Ascending aorta (tissue), 2 donors: ENCODE measurements at regions not wholly inside any gene's neighbourhood (a gene's known extent, or its start where the extent isn't known, plus 50 kb on each side); places are given as distances from the start of the nearest gene placed in this dataset.

Source experiments
- DNase-seq, 2 donors: peaks; one replicate each; pipeline ENCODE4 v3.0.0-alpha.2; 2019; ENCODE audit warnings: low spot score in 2 of 2
- H3K27ac ChIP-seq, 2 donors: fragments of 200-600 bp; sonication (generic); one replicate each; pipeline ENCODE4 v1.5.1; 2016 to 2017; ENCODE audit warnings: mild to moderate bottlenecking in 1 of 2
- H3K27me3 ChIP-seq: fragments of 200-600 bp; sonication (generic); one replicate; pipeline ENCODE4 v1.5.1; 2017
- H3K36me3 ChIP-seq, 2 donors: fragments of 200-600 bp; sonication (generic); one replicate each; pipeline ENCODE4 v1.5.1; 2016
- H3K4me1 ChIP-seq, 2 donors: fragments of 200-600 bp; sonication (generic); one replicate each; pipeline ENCODE4 v1.5.1; 2016 to 2017; ENCODE audit warnings: mild to moderate bottlenecking in 1 of 2
- H3K4me3 ChIP-seq, 2 donors: fragments of 200-600 bp; sonication (generic); one replicate each; pipeline ENCODE4 v1.5.1; 2016 to 2017; ENCODE audit warnings: mild to moderate bottlenecking in 1 of 2
- H3K9me3 ChIP-seq, 2 donors: fragments of 200-600 bp; sonication (generic); one replicate each; pipeline ENCODE4 v1.5.1; 2016
- intact Hi-C: fragments of 100-400 bp; cut with DNase I; formaldehyde crosslinking; loops from one replicate; pipeline ENCODE4 v1.15.1; 2023
- TF ChIP-seq, protein P1 (sequence below), 3 experiments: fragments of 200-600 bp in 2 of 3; fragments of 450-650 bp in 1 of 3; sonication (generic) in 2 of 3; IDR thresholded peaks; one replicate each; pipeline ENCODE4 v1.5.1; 2016 to 2019; ENCODE audit warnings: antibody characterized with exemption in 3 of 3, mild to moderate bottlenecking in 1 of 3, moderate library complexity in 1 of 3

DNA sequence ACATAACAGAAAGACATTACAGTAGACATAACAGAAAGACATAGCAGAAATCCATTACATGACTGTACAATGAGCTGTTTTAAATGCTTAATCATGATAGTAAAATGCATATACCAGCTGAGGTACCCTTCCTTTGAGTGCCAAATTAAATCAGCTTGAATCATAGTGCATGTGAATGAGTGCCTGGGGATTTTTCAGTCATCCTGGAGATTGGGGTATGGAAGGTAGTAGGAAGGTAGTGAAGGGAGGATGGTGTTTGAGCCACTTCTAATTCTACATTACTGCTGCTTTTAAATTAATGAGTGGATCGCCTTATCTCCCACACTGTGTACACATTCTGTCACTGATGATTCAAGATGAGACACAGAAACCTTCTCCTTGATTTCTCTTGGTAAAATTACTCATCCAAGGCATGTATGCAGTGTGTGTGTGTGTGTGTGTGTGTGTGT is 534.2 kb downstream of the LRFN5 start:
- Histone ChIP-seq H3K27ac (no peak overlapping the region), H3K4me3 (no peak overlapping the region), H3K36me3 (no peaks in the 10 kb centered on the region), H3K9me3 (no peaks in the 10 kb centered on the region), H3K27me3 (no peaks in the 10 kb centered on the region), H3K4me1 (no peaks in the 10 kb centered on the region)
- TF ChIP-seq, protein P1, sequence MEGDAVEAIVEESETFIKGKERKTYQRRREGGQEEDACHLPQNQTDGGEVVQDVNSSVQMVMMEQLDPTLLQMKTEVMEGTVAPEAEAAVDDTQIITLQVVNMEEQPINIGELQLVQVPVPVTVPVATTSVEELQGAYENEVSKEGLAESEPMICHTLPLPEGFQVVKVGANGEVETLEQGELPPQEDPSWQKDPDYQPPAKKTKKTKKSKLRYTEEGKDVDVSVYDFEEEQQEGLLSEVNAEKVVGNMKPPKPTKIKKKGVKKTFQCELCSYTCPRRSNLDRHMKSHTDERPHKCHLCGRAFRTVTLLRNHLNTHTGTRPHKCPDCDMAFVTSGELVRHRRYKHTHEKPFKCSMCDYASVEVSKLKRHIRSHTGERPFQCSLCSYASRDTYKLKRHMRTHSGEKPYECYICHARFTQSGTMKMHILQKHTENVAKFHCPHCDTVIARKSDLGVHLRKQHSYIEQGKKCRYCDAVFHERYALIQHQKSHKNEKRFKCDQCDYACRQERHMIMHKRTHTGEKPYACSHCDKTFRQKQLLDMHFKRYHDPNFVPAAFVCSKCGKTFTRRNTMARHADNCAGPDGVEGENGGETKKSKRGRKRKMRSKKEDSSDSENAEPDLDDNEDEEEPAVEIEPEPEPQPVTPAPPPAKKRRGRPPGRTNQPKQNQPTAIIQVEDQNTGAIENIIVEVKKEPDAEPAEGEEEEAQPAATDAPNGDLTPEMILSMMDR (IDR thresholded peaks at IDR 0.05) = no peak
- intact Hi-C loops = no loop called here
- DNase-seq = no peak

DNA sequence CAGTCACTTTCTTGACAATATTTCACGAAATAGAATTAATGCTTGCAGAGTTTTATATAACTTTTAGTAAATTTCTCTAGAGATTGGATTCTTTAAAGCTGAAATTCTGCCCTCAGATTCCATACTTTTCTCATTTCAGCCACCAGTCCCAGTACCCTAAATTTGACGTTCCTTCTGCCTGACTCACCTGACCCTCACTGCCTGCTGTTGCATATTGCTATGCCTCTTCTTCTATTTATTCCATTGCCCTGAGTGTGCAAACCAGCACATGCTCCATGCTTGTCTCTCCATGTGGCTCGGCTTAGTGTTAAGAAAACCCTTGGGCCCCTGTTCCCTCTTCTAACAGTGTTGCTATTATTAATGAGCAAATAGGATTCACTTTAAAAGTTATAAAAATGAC is 533.3 kb downstream of the LRFN5 start:
- Histone ChIP-seq H3K27me3 (no peaks in the 10 kb centered on the region), H3K9me3 (no peaks in the 10 kb centered on the region), H3K36me3 (no peaks in the 10 kb centered on the region), H3K4me3 (no peak overlapping the region), H3K27ac (no peak overlapping the region), H3K4me1 (no peaks in the 10 kb centered on the region)
- TF ChIP-seq, protein P1 (IDR thresholded peaks at IDR 0.05) = no peak
- no peak for DNase-seq
- intact Hi-C loops = no loop called here

DNA sequence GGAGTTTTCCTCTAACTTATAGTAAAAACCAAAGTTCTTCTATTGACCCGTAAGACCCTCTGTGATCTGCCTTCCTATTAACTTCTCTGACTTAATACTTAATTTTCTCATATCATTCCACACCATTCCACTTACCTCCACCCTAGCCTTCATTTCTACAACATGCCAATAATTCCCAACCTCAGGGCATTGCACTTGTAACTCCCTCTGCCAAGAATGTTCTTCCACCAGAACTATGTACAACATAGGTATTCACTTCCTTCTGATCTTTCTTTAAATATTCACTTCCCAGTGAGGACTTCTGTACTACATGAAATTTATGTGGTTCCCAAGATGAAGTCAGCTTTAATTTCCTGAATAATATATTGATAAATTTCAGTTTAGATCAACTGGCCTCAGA is 531.7 kb downstream of the LRFN5 start:
- H3K27me3 ChIP-seq = no peaks in the 10 kb centered on the region
- no peak for DNase-seq
- H3K36me3 ChIP-seq = no peaks in the 10 kb centered on the region
- H3K9me3 ChIP-seq = no peaks in the 10 kb centered on the region
- TF ChIP-seq, protein P1 (IDR thresholded peaks at IDR 0.05) = no peak
- H3K4me3 ChIP-seq = no peak overlapping the region
- H3K27ac ChIP-seq = no peak overlapping the region
- intact Hi-C loops = no loop called here
- H3K4me1 ChIP-seq = no peaks in the 10 kb centered on the region

DNA sequence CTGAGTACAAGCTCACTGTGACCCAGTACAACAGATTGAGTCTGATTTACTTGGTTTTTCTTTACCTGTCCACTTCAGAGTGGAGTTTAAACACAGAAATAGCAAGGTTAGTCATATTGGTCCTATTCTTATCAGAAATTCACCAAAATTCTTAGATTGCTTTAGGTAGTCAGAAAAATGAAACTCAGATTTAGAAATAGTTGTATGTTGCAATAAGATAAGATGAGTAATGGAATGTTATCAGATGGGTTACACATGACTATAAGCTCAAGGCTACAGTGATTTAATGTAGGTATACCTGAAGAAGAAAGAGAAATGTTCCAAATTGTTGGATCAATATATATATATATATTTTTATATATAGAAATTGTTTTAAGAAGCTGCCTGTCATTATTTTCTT is 524.1 kb downstream of the LRFN5 start:
- TF ChIP-seq, protein P1 (IDR thresholded peaks at IDR 0.05) = no peak
- H3K4me3 ChIP-seq = no peak overlapping the region
- intact Hi-C loops = no loop called here
- no peaks in the 10 kb centered on the region for H3K4me1 ChIP-seq
- no peaks in the 10 kb centered on the region for H3K36me3 ChIP-seq
- no peak for DNase-seq
- H3K9me3 ChIP-seq = no peaks in the 10 kb centered on the region
- no peaks in the 10 kb centered on the region for H3K27me3 ChIP-seq
- H3K27ac ChIP-seq = no peak overlapping the region

DNA sequence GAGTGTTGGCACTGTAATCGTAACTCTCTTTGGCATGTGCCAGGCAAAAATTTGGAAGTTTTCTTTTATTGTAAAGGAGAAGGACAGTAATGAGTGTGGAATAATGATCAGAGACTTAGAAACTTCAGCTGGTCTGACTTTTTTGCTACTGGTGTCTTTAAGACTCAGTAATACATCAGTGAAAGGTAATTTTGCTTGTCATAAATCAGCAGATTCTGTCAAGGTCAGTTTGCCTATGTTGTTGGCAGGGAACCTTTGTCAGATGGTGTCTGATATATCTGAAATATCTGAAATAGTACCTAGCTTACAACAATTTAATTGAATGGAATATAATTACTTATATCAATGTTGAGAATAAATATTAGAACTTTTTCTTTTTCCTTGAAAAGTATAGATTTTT is 516.9 kb downstream of the LRFN5 start:
- TF ChIP-seq, protein P1 (IDR thresholded peaks at IDR 0.05) = no peak
- intact Hi-C loops = no loop called here
- no peak for DNase-seq

More for the DNA sequence above, 516.9 kb downstream of the LRFN5 start:
- Histone ChIP-seq H3K4me1 (no peaks in the 10 kb centered on the region), H3K27me3 (no peaks in the 10 kb centered on the region), H3K9me3 (no peaks in the 10 kb centered on the region), H3K4me3 (no peak overlapping the region), H3K27ac (no peak overlapping the region), H3K36me3 (no peaks in the 10 kb centered on the region)
